Neuron (in vitro differentiated cells): ENCODE measurements at regions not wholly inside any gene's neighbourhood (a gene's known extent, or its start where the extent isn't known, plus 50 kb on each side); places are given as distances from the start of the nearest gene placed in this dataset.
"Not testable (repeated sequence)": the region's sequence is repeated elsewhere in the genome, so short reads cannot be mapped to it uniquely, and the experiment has no call there.

Experiments used
- H2AFZ ChIP-seq: one replicate; pipeline ENCODE4 v1.6.1; 2013; ENCODE audit warnings: low read depth, mild to moderate bottlenecking, inconsistent platforms, low read length, moderate library complexity
- H3K27me3 ChIP-seq: one replicate; pipeline ENCODE4 v1.6.1; 2013; ENCODE audit warnings: low read length; ENCODE audit not compliant: insufficient read depth
- H3K36me3 ChIP-seq: one replicate; pipeline ENCODE4 v1.6.1; 2013; ENCODE audit warnings: low read length; ENCODE audit not compliant: insufficient read depth
- H3K4me1 ChIP-seq: one replicate; pipeline ENCODE4 v1.6.1; 2013; ENCODE audit warnings: low read length; ENCODE audit not compliant: insufficient read depth
- H3K4me3 ChIP-seq: 2 replicates; pipeline ENCODE4 v1.5.1; 2013; ENCODE audit warnings: mild to moderate bottlenecking, low read length, moderate library complexity
- H3K9me3 ChIP-seq: one replicate; pipeline ENCODE4 v1.6.1; 2013; ENCODE audit warnings: low read length

DNA sequence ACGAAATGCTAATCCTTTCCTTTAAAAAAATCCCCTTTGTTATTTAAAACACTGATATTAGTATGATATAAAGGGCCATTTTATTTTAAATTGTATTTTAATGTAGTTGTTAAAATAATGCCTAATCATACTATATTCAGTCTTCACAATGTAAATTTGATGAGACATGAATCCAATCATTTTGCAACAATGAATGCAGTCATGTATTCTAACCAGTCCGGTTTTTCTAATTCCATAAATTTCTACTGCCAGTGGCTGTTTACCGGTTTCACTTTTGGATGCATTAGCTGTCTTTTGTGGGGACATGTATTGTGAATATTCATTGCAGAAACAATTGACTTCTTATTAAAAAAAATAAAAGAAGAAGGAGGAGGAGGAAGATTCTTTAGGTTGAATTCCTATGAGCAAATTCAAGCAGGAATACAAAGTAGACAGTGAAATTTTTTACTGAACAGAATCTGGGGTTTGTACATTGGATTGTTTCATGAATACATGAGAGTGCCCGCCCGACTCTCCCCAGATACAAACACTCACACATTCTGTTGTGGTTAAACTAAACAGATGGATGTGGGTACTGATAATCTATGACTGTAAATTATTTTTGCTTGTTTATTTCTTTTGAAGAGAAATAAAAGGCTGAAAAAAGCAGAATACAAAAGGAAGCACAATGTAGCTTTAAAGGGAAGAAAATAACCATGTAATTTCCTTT lies 624.8 kb upstream of the PTBP2 start:
- Histone ChIP-seq H3K4me1 (no peaks in the 10 kb centered on the region), H3K9me3 (no peaks in the 10 kb centered on the region), H3K4me3 (no peak overlapping the region), H3K27me3 (no peaks in the 10 kb centered on the region), H2AFZ (no peak overlapping the region), H3K36me3 (no peaks in the 10 kb centered on the region)

DNA sequence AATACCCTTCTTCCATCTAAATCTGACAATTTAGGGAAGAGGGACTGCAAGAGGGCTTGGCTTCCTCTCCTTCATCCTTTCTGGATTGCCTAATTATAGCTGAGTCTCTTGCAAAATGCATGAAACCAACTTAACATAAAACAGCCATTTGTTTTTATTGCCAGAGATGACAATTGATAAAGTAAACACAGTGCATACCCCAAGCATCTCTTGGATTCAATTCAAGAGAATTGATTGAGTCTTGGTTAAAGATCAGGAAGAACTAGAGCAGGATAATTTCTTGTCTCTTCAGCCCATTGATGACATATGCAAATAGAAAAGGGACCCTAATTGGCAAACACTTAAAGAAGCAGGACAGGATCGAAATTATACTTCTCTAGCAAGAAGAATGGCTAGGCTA lies 617.1 kb upstream of the PTBP2 start:
- no peaks in the 10 kb centered on the region for H3K4me1 ChIP-seq
- no peaks in the 10 kb centered on the region for H3K27me3 ChIP-seq
- no peaks in the 10 kb centered on the region for H3K36me3 ChIP-seq
- no peak overlapping the region for H2AFZ ChIP-seq
- H3K9me3 ChIP-seq = no peaks in the 10 kb centered on the region
- H3K4me3 ChIP-seq = no peak overlapping the region

DNA sequence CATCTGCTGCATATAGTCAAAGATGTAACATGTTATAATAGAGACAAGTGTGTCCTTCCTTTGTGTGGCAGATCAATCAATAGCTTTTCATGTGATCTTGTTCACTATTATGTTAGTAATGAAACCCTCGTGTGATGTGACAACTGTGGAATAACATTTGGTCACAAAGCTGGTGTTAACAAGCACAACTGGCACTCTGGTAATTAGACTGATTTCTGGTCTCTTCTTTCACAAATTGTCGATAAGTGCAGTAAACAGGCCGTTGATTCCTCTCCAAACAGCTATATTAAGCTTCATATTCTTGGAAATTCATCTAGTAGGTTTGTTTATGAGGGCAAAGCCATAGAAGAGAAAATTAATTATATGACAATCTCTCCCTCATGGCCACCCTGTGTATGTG lies 616.7 kb upstream of the PTBP2 start:
- H3K36me3 ChIP-seq = no peaks in the 10 kb centered on the region
- H3K9me3 ChIP-seq = no peaks in the 10 kb centered on the region
- no peaks in the 10 kb centered on the region for H3K27me3 ChIP-seq
- H2AFZ ChIP-seq = no peak overlapping the region
- H3K4me1 ChIP-seq = no peaks in the 10 kb centered on the region
- no peak overlapping the region for H3K4me3 ChIP-seq

DNA sequence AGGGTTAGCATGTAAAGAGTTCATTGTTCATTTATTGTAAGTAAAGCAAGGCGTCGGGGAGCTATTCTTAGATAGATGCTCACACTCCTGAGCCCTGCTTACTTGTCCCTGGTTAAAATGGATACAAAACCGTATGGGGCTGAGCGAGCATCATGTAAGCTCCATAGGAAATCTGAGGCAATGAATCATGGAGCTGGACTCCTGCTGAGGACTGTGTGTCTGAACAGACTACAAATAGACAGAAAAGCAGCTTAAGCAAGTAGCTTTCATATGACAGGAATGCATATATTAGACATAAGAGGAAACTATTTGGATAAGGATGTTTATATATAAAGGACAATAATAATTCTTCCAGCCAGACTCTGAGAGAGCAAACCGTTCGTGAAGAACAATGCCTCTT lies 604.9 kb upstream of the PTBP2 start:
- peak overlapping the region; percentile 70 for H2AFZ ChIP-seq
- peak overlapping the region; percentile 8 for H3K4me3 ChIP-seq
- H3K4me1 ChIP-seq = peaks cover 13% of the 10 kb centered on the region
- no peaks in the 10 kb centered on the region for H3K27me3 ChIP-seq
- no peaks in the 10 kb centered on the region for H3K36me3 ChIP-seq
- no peaks in the 10 kb centered on the region for H3K9me3 ChIP-seq

DNA sequence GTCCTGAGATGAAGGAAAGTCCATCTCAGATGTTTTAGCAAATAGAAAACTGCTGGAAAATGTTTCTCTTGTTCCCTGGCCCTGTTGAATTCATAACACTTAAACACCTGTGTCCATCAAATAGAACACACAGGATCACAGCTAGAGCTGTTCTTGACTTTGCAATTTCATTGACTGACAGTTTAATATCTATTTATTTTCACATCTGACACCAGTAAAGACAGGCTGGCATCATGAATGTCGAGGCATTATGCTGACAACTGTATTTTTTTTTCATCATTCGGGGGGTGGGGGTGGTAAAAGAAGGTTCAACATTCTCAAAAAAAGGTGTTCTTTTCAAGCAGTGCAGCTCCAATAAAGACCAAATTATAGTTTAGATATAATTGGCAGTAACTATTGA lies 591.2 kb upstream of the PTBP2 start:
- Histone ChIP-seq H3K9me3 (no peaks in the 10 kb centered on the region), H3K36me3 (no peaks in the 10 kb centered on the region), H3K4me1 (no peaks in the 10 kb centered on the region), H3K27me3 (no peaks in the 10 kb centered on the region), H3K4me3 (no peak overlapping the region), H2AFZ (no peak overlapping the region)

DNA sequence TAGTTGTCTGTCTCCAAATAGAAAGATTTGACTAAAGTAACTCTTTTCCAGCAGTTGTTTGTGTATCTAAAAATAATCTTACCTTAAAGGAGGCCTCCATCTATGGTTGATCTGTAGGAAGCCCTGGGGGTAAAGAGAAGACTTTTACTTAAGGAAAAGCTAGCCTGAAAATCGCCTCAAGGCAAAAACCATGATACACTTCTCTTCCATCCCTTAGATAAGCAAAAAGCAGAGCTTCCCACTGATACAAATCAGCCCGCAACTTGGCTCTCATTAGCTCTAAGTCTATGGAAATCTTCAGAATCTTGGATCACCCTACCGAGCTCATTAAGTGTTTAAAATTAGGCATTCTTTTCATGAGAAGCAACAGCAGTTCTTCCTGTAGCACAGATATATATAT lies 576.9 kb upstream of the PTBP2 start:
- Histone ChIP-seq H3K36me3 (no peaks in the 10 kb centered on the region), H3K4me1 (no peaks in the 10 kb centered on the region), H3K9me3 (no peaks in the 10 kb centered on the region), H2AFZ (no peak overlapping the region), H3K27me3 (no peaks in the 10 kb centered on the region), H3K4me3 (no peak overlapping the region)

DNA sequence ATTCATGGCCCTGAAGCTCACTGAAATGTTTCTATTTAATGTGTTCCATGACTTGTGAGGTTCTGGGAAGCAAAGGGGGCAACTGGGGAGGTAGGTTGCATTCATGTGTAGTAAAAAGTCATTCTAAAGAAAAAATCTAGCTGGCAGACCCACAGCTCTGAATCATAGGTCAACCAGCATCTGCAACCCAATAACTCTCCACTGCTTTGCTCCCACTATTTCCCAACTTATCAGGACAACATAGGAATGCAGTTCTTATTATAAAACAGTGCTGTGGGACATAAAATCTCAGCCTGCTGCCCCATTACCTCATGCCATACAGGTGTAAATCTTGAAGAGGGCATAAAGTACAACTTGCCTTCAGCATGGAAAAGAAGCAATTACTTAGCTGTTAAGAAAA lies 576.1 kb upstream of the PTBP2 start:
- Histone ChIP-seq H2AFZ (no peak overlapping the region), H3K4me1 (no peaks in the 10 kb centered on the region), H3K9me3 (no peaks in the 10 kb centered on the region), H3K27me3 (no peaks in the 10 kb centered on the region), H3K36me3 (no peaks in the 10 kb centered on the region), H3K4me3 (no peak overlapping the region)

DNA sequence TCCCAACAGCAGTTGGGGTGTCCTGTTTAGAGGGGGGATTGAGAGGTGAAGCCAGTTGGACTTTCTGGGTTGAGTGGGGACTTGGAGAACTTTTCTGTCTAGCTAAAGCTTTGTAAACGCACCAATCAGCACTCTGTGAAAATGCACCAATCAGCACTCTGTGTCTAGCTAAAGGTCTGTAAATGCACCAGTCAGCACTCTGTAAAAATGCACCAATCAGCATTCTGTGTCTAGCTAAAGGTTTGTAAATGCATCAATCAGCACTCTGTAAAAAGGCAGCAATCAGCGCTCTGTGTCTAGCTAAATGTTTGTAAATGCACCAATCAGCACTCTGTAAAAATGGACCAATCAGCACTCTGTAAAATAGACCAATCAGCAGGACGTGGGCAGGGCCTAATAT lies 568.6 kb upstream of the PTBP2 start:
- not testable (repeated sequence) for H3K36me3 ChIP-seq, H3K9me3 ChIP-seq, H3K4me1 ChIP-seq, H3K4me3 ChIP-seq, H3K27me3 ChIP-seq, H2AFZ ChIP-seq

DNA sequence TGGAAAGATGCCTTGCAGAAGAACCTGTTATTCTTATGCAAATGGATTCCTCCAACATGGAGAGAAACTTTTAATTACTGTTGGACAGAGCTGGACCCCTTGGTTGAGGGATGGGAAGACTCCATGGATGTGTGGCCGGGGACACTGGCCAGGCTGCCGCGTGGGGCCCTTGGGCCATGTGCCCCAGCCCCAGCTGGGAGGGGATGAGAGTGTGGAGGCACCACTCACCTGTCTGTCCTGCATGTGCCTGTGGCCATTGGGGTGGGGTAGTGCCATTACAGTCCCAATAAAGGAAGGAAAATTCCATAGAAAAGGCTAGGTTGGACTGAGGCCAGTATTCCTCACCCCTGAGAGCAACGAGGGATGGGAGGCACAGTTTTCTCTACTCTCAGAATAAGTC lies 564.5 kb upstream of the PTBP2 start:
- Histone ChIP-seq H3K36me3 (no peaks in the 10 kb centered on the region), H3K27me3 (no peaks in the 10 kb centered on the region), H3K9me3 (no peaks in the 10 kb centered on the region), H3K4me3 (no peak overlapping the region), H2AFZ (no peak overlapping the region), H3K4me1 (no peaks in the 10 kb centered on the region)

DNA sequence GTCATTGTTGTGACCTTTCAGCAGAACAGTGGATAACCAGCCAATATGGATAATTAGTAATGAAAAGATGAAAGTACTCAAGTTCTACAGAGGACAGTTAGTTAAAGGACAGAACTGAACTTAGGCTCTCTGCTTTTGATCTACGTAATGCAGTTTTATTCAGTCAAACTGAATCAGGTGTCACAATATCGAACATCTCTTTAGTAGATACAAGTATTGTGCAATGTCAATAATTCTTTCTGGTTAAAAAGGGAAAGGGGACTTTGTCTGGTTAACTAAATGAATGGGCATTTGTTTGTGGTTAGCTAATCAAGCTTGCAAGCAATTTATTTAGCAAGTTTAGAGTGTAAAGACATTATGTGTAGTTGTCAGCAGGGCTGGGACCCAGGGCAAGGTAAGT lies 562.2 kb upstream of the PTBP2 start:
- Histone ChIP-seq H3K4me1 (no peaks in the 10 kb centered on the region), H3K9me3 (no peaks in the 10 kb centered on the region), H2AFZ (no peak overlapping the region), H3K27me3 (no peaks in the 10 kb centered on the region), H3K36me3 (no peaks in the 10 kb centered on the region), H3K4me3 (no peak overlapping the region)

DNA sequence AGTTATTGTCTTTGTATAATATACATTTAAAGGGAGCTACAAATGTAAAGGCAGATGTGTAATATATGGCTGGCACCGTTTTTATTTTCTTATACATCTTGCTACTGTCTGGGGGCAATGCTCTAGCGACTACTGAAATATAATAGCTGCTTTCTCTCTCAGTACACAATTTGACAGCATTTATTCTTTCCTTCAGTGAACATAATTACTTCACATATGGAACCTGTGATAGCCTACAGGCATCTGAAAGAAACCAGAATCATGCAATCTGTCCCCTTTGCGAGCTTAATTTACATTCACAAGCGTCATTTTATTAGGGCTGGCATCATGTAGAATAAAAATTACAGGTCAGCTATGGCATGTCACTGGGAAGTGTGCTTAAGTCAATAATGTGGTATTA lies 557.5 kb upstream of the PTBP2 start:
- Histone ChIP-seq H2AFZ (no peak overlapping the region), H3K36me3 (no peaks in the 10 kb centered on the region), H3K4me1 (no peaks in the 10 kb centered on the region), H3K4me3 (no peak overlapping the region), H3K9me3 (no peaks in the 10 kb centered on the region), H3K27me3 (no peaks in the 10 kb centered on the region)

DNA sequence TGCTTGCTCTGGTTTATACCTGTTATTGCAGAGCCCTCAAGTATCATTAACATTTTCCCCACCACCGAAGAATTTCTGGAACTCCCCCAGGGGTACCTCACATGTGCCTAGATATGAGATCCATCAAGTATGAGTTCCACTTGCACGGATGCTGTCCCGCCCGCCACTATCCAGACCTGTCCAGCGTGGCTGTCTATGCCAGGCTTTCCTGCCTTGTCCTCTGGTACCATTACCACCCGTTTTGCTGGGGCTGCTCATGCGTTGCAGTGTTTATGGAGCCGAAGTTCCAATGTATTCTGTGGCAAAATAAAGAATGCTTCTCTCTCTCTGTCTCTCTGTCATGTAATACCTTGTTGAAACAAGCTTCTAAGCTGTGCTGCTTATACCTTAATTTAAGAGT lies 543.5 kb upstream of the PTBP2 start:
- Histone ChIP-seq H3K4me3 (no peak overlapping the region), H3K36me3 (no peaks in the 10 kb centered on the region), H3K27me3 (no peaks in the 10 kb centered on the region), H3K4me1 (no peaks in the 10 kb centered on the region), H3K9me3 (no peaks in the 10 kb centered on the region), H2AFZ (no peak overlapping the region)

DNA sequence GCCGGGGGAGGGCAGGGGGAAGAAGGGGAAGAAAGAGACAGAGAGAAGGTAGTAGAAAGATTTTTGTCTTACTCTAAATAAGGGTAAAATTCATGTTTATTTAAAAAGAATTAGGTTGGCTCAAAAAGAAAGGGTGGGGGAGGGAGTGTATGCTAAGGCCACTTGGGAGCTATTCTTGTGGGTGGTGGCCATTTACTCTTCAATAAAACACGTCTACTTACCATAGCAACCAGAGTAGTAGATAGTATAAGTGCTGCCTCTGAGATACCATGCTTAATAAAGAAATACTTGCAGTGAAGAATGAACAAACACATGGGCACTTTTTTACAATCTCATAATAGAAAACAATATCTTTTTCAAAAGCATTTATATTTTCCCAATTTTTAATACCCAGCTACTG lies 538.1 kb upstream of the PTBP2 start:
- H3K4me3 ChIP-seq = no peak overlapping the region
- H3K9me3 ChIP-seq = no peaks in the 10 kb centered on the region
- no peak overlapping the region for H2AFZ ChIP-seq
- H3K36me3 ChIP-seq = no peaks in the 10 kb centered on the region
- H3K27me3 ChIP-seq = no peaks in the 10 kb centered on the region
- H3K4me1 ChIP-seq = peaks cover 2% of the 10 kb centered on the region

DNA sequence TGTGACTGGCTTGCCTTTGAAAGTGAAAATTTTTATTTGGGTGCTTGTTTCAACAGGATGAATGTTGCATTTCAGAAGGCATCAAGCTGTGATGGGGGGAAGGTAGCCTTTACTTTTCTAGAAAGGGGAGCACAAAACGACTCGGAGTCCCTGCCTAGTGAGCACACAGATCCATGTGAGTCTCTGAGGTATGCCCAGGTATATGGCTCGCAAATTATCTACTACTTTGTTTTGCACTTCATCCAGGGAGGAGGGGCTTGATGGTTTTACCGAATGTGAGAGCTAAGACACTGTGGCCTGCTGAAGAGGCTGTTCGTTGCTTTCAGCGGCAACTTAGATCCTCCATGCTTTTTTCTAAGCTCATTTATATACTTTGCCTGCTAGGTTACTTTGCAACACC lies 537.7 kb upstream of the PTBP2 start:
- Histone ChIP-seq H3K9me3 (no peaks in the 10 kb centered on the region), H3K36me3 (no peaks in the 10 kb centered on the region), H3K27me3 (no peaks in the 10 kb centered on the region), H2AFZ (no peak overlapping the region), H3K4me3 (no peak overlapping the region), H3K4me1 (peaks cover 2% of the 10 kb centered on the region)
